ENCODE measurements at regions not wholly inside any gene's neighbourhood (a gene's known extent, or its start where the extent isn't known, plus 50 kb on each side); places are given as distances from the start of the nearest gene placed in this dataset.

DNA sequence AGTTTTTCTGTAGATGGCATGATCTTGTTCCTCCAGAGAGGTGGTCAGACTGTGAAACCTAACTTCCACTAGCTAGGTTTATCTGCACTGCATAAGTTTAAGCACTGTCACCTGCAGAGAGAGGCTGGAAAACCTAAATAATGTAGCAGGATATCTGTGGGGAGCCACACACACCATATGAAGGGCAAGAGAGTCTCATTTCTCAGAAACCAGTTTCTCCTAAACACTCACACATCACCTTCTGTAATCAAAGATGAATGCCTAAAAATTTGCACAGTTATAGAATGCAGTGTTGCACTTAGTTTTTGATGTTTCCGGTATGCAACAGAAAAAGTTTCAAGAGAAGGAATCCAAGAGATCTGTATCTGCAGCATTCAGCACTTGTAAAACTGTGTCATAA lies 654.6 kb downstream of the ADGRL2 start:
- no peak for TF ChIP-seq POLR2A (IDR thresholded peaks at IDR 0.05)
- TF ChIP-seq, protein P1, sequence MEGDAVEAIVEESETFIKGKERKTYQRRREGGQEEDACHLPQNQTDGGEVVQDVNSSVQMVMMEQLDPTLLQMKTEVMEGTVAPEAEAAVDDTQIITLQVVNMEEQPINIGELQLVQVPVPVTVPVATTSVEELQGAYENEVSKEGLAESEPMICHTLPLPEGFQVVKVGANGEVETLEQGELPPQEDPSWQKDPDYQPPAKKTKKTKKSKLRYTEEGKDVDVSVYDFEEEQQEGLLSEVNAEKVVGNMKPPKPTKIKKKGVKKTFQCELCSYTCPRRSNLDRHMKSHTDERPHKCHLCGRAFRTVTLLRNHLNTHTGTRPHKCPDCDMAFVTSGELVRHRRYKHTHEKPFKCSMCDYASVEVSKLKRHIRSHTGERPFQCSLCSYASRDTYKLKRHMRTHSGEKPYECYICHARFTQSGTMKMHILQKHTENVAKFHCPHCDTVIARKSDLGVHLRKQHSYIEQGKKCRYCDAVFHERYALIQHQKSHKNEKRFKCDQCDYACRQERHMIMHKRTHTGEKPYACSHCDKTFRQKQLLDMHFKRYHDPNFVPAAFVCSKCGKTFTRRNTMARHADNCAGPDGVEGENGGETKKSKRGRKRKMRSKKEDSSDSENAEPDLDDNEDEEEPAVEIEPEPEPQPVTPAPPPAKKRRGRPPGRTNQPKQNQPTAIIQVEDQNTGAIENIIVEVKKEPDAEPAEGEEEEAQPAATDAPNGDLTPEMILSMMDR (IDR thresholded peaks at IDR 0.05), result no peak

Measured in adrenal gland (tissue), 5 donors.